ENCODE measurements at regions not wholly inside any gene's neighbourhood (a gene's known extent, or its start where the extent isn't known, plus 50 kb on each side); places are given as distances from the start of the nearest gene placed in this dataset.

DNA sequence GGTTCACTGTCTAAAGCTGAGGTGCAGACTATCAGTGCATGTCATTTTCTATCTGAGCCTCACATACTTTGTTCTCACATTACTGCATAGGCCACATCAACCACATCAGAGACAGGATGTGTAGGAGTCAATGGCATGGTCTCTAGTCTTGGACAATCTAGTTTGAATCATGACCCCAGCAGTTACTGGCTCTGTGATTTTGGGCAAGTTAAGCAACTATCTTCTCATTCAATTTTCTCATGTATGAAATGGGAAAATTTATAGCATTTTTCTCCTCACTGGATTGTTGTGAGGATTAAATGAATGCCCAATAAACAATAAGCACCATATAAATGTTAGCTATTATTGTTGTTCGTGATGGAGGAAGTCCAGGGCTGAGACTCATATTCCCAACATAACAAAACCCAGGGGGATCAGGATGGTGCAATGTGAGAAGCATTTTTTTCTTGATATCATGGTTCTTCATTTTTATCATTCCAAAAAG, 432.6 kb downstream of the LRIG3 start:
- TF ChIP-seq EZH2phosphoT487 (IDR thresholded peaks at IDR 0.05; ENCODE audit: borderline replicate concordance, low read length) (no peak), CTCF (IDR thresholded peaks at IDR 0.05; ENCODE audit: low read depth, low read length, poor library complexity, severe bottlenecking) (no peak)

All from DOHH2 (cell line).